HFF-Myc (cell line): ENCODE measurements at regions not wholly inside any gene's neighbourhood (a gene's known extent, or its start where the extent isn't known, plus 50 kb on each side); places are given as distances from the start of the nearest gene placed in this dataset.

Source experiments
- DNase-seq: peaks from one replicate; pipeline ENCODE4 v3.0.0-alpha.2; 2011; ENCODE audit warnings: low read depth; ENCODE audit errors: extremely low read depth
- H3K4me3 ChIP-seq: replicated peaks from 2 replicates; pipeline ENCODE4 v1.5.1; 2011; ENCODE audit warnings: low read depth, mild to moderate bottlenecking, control low read depth, low read length
- TF ChIP-seq, protein P1 (sequence below): IDR thresholded peaks from 2 replicates; pipeline ENCODE4 v1.5.1; 2012; ENCODE audit warnings: mild to moderate bottlenecking, low read depth, low read length, control low read depth; ENCODE audit errors: missing control alignments

DNA sequence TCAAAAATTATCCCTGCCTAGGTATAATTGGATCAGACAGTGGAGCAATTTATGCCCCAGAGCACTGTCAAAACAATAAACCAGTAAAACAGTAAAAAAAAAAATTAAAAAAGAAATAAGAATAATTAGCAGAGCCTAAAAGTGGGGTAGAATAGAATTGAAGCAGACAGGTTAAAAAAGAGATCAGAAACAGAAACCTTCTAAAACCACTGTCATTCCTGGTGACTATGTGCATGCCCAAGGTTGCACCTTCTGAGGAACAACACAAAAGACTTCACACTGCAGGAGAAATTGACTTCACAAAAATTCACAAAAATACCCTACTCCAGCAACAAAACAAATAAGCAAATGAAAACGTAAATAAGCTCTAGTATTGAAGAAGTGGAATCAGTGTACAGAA, 168.6 kb downstream of the SPANXA1 start:
- TF ChIP-seq, protein P1, sequence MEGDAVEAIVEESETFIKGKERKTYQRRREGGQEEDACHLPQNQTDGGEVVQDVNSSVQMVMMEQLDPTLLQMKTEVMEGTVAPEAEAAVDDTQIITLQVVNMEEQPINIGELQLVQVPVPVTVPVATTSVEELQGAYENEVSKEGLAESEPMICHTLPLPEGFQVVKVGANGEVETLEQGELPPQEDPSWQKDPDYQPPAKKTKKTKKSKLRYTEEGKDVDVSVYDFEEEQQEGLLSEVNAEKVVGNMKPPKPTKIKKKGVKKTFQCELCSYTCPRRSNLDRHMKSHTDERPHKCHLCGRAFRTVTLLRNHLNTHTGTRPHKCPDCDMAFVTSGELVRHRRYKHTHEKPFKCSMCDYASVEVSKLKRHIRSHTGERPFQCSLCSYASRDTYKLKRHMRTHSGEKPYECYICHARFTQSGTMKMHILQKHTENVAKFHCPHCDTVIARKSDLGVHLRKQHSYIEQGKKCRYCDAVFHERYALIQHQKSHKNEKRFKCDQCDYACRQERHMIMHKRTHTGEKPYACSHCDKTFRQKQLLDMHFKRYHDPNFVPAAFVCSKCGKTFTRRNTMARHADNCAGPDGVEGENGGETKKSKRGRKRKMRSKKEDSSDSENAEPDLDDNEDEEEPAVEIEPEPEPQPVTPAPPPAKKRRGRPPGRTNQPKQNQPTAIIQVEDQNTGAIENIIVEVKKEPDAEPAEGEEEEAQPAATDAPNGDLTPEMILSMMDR: no peak
- no peak for DNase-seq
- H3K4me3 ChIP-seq: no peak overlapping the region

DNA sequence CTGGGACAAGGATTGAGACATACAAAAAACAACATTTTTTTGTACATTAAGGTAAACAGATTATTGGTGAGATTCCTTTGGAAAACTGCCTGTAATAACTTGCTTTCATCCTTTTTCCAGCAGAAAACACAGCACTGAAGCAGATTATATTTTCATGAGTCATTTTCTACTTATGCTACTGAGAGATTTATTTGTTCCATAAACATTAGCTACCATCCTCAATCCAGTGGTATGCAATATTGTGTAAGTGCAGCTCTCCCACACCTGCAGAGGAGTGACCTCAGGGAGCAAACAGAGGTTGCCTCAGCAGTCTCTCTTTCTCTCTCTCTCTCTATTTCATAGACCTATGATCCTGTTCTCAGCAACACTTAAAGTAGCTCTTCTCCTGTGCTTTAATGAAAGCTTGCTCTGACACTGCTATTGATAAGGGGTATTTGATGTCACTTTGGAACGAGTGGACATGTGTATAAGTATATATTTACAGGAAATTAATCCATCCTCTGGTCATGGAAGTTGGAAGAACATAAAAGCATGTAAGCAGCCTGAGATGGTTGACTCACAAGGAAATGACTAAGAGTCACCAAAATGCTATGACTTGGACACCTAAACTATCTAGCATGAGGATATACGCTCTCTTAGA, 163.7 kb upstream of the SPANXC start:
- peak; percentile 41 for DNase-seq
- TF ChIP-seq, protein P1: no peak
- H3K4me3 ChIP-seq: no peak overlapping the region

GRCh38 chrX:141405486-141405852, 163.2 kb upstream of the SPANXC start:
- peak; percentile 10 for DNase-seq
- no peak overlapping the region for H3K4me3 ChIP-seq
- TF ChIP-seq, protein P1: no peak

DNA sequence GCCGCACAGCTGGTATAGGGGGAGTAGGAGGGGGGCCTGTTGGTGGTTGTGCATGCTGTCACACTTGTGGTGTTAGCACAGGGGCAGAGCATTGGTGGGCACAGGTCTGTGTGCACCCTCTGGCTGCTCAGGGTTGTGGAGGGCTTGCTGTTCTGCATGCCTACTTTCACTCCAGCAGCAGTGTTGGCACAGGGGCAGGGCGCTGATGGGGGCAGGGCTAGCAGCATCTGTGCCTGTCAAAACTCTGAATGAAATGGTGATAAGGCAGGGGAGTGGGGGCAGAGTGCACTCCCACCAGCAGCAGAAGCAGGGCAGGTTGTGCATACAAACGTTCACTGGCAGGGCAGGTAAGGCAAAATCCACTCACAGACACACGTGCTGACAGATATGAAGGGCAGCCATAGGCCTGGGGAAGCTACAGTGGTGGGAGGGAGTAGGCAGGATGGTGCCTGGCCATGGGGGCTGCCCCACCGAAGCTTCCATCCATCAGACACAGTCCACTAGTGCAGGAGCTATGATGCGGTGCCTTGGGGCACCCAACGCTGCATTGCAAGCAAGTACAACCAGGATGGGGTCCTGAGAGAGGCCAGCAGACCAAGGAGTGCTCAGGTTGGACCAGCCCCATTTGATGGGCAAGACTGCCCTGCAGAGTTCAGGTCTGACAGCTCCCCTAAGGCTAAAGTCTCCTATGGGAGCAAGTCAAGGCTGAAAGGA, 160.7 kb upstream of the SPANXC start:
- no peak for DNase-seq
- TF ChIP-seq, protein P1: no peak
- no peak overlapping the region for H3K4me3 ChIP-seq

DNA sequence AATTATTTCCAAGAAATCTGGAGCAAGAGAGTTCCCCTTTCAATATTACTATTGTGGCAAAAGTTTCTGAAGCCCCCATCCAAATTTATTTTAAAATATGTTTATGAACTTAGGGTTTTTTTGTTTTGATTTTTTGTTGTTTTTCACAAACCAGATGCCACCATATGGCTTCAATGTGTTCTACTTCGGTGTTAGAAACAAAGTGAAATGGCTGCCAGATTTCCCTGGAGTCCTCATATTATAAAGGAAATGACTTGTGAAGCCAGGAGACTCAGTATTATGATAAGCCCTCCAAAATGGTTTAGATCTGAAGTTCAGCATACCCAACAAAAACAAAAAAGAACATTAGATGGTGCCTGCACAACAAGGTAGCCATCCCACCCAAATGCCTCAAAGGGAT, 154.2 kb upstream of the SPANXC start:
- TF ChIP-seq, protein P1: no peak
- H3K4me3 ChIP-seq: no peak overlapping the region
- no peak for DNase-seq

DNA sequence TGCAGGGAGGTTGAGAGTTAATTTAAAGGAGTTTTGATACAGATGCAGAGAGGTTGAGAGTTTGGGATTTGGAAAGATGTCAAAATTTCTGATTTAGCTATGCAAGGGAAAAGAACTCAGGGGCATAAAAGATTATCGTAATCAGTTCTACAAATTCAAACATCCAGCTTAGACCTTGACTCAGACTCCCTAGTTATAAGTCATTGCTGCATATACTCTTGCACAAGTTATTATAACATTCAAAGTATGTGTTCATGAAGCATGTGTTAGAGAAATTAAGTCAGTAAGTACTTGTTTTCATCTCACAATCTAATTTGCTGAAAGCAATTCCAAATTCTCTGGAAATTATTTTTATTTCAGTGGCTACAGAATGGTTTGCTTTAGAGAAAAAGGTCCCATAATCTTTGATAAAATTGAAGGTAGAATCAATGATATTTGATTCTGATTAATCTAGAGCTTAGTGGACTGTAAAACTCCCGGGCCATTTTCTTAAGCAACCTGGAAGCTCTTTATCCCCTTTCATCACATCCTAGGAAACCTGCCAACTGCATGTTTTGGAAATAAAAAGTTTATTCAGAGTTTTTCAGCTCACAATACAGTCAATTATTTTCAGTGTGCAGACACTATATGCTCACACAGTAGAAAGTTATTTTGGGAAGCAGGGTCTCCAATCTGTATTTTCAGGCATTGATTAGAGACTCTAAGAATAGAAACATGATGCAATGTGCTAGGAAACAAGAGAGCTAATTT, 132.9 kb upstream of the SPANXC start:
- TF ChIP-seq, protein P1: no peak
- DNase-seq: no peak
- H3K4me3 ChIP-seq: no peak overlapping the region
